Activated T-helper 17 cell treated with anti-CD3 and anti-CD28 coated beads, Interleukin-2, amount 50 U/mL, for 72 hours (primary cell): ENCODE measurements at regions not wholly inside any gene's neighbourhood (a gene's known extent, or its start where the extent isn't known, plus 50 kb on each side); places are given as distances from the start of the nearest gene placed in this dataset.

Experiments used
- ATAC-seq: fragments of 150-1000 bp; cut with Tn5 transposase; replicated peaks from 2 replicates; pipeline ENCODE4 v1.10.0; 2021; ENCODE audit warnings: mild to moderate bottlenecking, moderate library complexity
- H3K27ac Mint-ChIP-seq: one replicate; pipeline ENCODE4 v1.8.0; 2022; ENCODE audit warnings: mixed read lengths
- H3K27me3 Mint-ChIP-seq: one replicate; pipeline ENCODE4 v1.8.0; 2022; ENCODE audit warnings: mixed read lengths
- H3K36me3 Mint-ChIP-seq: one replicate; pipeline ENCODE4 v1.8.0; 2022; ENCODE audit warnings: low read depth, mild to moderate bottlenecking, mixed read lengths
- H3K4me1 Mint-ChIP-seq: one replicate; pipeline ENCODE4 v1.8.0; 2022; ENCODE audit warnings: mixed read lengths
- H3K4me3 Mint-ChIP-seq: one replicate; pipeline ENCODE4 v1.8.0; 2022; ENCODE audit warnings: mild to moderate bottlenecking, mixed read lengths
- H3K9me3 Mint-ChIP-seq: one replicate; pipeline ENCODE4 v1.8.0; 2022; ENCODE audit warnings: mixed read lengths

GRCh38 chr5:141783005-141783946, 94.9 kb downstream of the PCDH1 start:
- no peak for ATAC-seq
- H3K4me3 Mint-ChIP-seq, result no peak overlapping the region
- H3K36me3 Mint-ChIP-seq, result no peaks in the 10 kb centered on the region
- H3K27ac Mint-ChIP-seq, result no peak overlapping the region
- H3K4me1 Mint-ChIP-seq, result no peaks in the 10 kb centered on the region
- no peaks in the 10 kb centered on the region for H3K9me3 Mint-ChIP-seq
- H3K27me3 Mint-ChIP-seq, result peaks cover 13% of the 10 kb centered on the region

- H3K4me3 Mint-ChIP-seq, result no peak overlapping the region
- no peaks in the 10 kb centered on the region for H3K4me1 Mint-ChIP-seq
- no peaks in the 10 kb centered on the region for H3K36me3 Mint-ChIP-seq
- H3K27me3 Mint-ChIP-seq, result peaks cover 6% of the 10 kb centered on the region
- H3K9me3 Mint-ChIP-seq, result no peaks in the 10 kb centered on the region
- no peak overlapping the region for H3K27ac Mint-ChIP-seq
- ATAC-seq, result no peak
Measured at GRCh38 chr5:141781910-141782309, 96.3 kb downstream of the PCDH1 start.

GRCh38 chr5:141780952-141781781, 97.0 kb downstream of the PCDH1 start:
- no peaks in the 10 kb centered on the region for H3K36me3 Mint-ChIP-seq
- no peak overlapping the region for H3K27ac Mint-ChIP-seq
- H3K9me3 Mint-ChIP-seq, result no peaks in the 10 kb centered on the region
- H3K4me1 Mint-ChIP-seq, result no peaks in the 10 kb centered on the region
- H3K4me3 Mint-ChIP-seq, result no peak overlapping the region
- peaks cover 6% of the 10 kb centered on the region for H3K27me3 Mint-ChIP-seq
- no peak for ATAC-seq

GRCh38 chr5:141780240-141780951, 97.8 kb downstream of the PCDH1 start:
- no peak for ATAC-seq
- no peaks in the 10 kb centered on the region for H3K4me1 Mint-ChIP-seq
- peak overlapping the region; percentile 46 for H3K27ac Mint-ChIP-seq
- no peaks in the 10 kb centered on the region for H3K36me3 Mint-ChIP-seq
- H3K27me3 Mint-ChIP-seq, result peaks cover 6% of the 10 kb centered on the region
- no peak overlapping the region for H3K4me3 Mint-ChIP-seq
- no peaks in the 10 kb centered on the region for H3K9me3 Mint-ChIP-seq

GRCh38 chr5:141779503-141779973, 97.5 kb upstream of the ARAP3 start:
- Mint-ChIP-seq H3K4me1 (no peaks in the 10 kb centered on the region), H3K27ac (peak overlapping the region; percentile 46), H3K27me3 (peaks cover 10% of the 10 kb centered on the region), H3K4me3 (no peak overlapping the region), H3K36me3 (no peaks in the 10 kb centered on the region), H3K9me3 (no peaks in the 10 kb centered on the region)
- no peak for ATAC-seq

GRCh38 chr5:141778683-141779082, 96.7 kb upstream of the ARAP3 start:
- Mint-ChIP-seq H3K4me3 (no peak overlapping the region), H3K27ac (peak overlapping the region; percentile 24), H3K27me3 (peaks cover 7% of the 10 kb centered on the region), H3K9me3 (no peaks in the 10 kb centered on the region), H3K36me3 (no peaks in the 10 kb centered on the region), H3K4me1 (no peaks in the 10 kb centered on the region)
- no peak for ATAC-seq

- no peaks in the 10 kb centered on the region for H3K9me3 Mint-ChIP-seq
- no peak overlapping the region for H3K4me3 Mint-ChIP-seq
- no peak overlapping the region for H3K27ac Mint-ChIP-seq
- no peak for ATAC-seq
- H3K4me1 Mint-ChIP-seq, result no peaks in the 10 kb centered on the region
- H3K27me3 Mint-ChIP-seq, result peaks cover 7% of the 10 kb centered on the region
- no peaks in the 10 kb centered on the region for H3K36me3 Mint-ChIP-seq
Measured at GRCh38 chr5:141778206-141778605, 96.2 kb upstream of the ARAP3 start.

- no peak overlapping the region for H3K27ac Mint-ChIP-seq
- ATAC-seq, result no peak
- peaks cover 7% of the 10 kb centered on the region for H3K27me3 Mint-ChIP-seq
- H3K36me3 Mint-ChIP-seq, result no peaks in the 10 kb centered on the region
- H3K9me3 Mint-ChIP-seq, result no peaks in the 10 kb centered on the region
- no peaks in the 10 kb centered on the region for H3K4me1 Mint-ChIP-seq
- H3K4me3 Mint-ChIP-seq, result no peak overlapping the region
Measured at GRCh38 chr5:141777711-141778110, 95.7 kb upstream of the ARAP3 start.

GRCh38 chr5:141777130-141777529, 95.1 kb upstream of the ARAP3 start:
- Mint-ChIP-seq H3K27me3 (peaks cover 7% of the 10 kb centered on the region), H3K9me3 (no peaks in the 10 kb centered on the region), H3K27ac (no peak overlapping the region), H3K36me3 (no peaks in the 10 kb centered on the region), H3K4me3 (no peak overlapping the region), H3K4me1 (no peaks in the 10 kb centered on the region)
- no peak for ATAC-seq

- no peaks in the 10 kb centered on the region for H3K9me3 Mint-ChIP-seq
- ATAC-seq, result no peak
- no peak overlapping the region for H3K4me3 Mint-ChIP-seq
- peaks cover 10% of the 10 kb centered on the region for H3K27me3 Mint-ChIP-seq
- no peaks in the 10 kb centered on the region for H3K4me1 Mint-ChIP-seq
- no peak overlapping the region for H3K27ac Mint-ChIP-seq
- no peaks in the 10 kb centered on the region for H3K36me3 Mint-ChIP-seq
Measured at GRCh38 chr5:141773779-141774562, 91.9 kb upstream of the ARAP3 start.

GRCh38 chr5:141772281-141772680, 90.3 kb upstream of the ARAP3 start:
- H3K27ac Mint-ChIP-seq, result no peak overlapping the region
- H3K4me3 Mint-ChIP-seq, result no peak overlapping the region
- H3K36me3 Mint-ChIP-seq, result no peaks in the 10 kb centered on the region
- no peaks in the 10 kb centered on the region for H3K4me1 Mint-ChIP-seq
- no peaks in the 10 kb centered on the region for H3K9me3 Mint-ChIP-seq
- peaks cover 7% of the 10 kb centered on the region for H3K27me3 Mint-ChIP-seq
- no peak for ATAC-seq

- Mint-ChIP-seq H3K27me3 (peaks cover 7% of the 10 kb centered on the region), H3K27ac (no peak overlapping the region), H3K4me3 (no peak overlapping the region), H3K36me3 (no peaks in the 10 kb centered on the region), H3K4me1 (no peaks in the 10 kb centered on the region), H3K9me3 (no peaks in the 10 kb centered on the region)
- no peak for ATAC-seq
Measured at GRCh38 chr5:141771562-141771961, 89.5 kb upstream of the ARAP3 start.

GRCh38 chr5:141771031-141771430, 89.0 kb upstream of the ARAP3 start:
- peaks cover 7% of the 10 kb centered on the region for H3K27me3 Mint-ChIP-seq
- H3K4me1 Mint-ChIP-seq, result no peaks in the 10 kb centered on the region
- H3K4me3 Mint-ChIP-seq, result no peak overlapping the region
- H3K36me3 Mint-ChIP-seq, result no peaks in the 10 kb centered on the region
- ATAC-seq, result no peak
- no peaks in the 10 kb centered on the region for H3K9me3 Mint-ChIP-seq
- no peak overlapping the region for H3K27ac Mint-ChIP-seq

GRCh38 chr5:141769671-141770070, 87.6 kb upstream of the ARAP3 start:
- no peak for ATAC-seq
- H3K9me3 Mint-ChIP-seq, result no peaks in the 10 kb centered on the region
- no peak overlapping the region for H3K4me3 Mint-ChIP-seq
- peaks cover 4% of the 10 kb centered on the region for H3K27me3 Mint-ChIP-seq
- H3K4me1 Mint-ChIP-seq, result no peaks in the 10 kb centered on the region
- H3K27ac Mint-ChIP-seq, result peak overlapping the region; percentile 16
- no peaks in the 10 kb centered on the region for H3K36me3 Mint-ChIP-seq
